ENCODE measurements at regions not wholly inside any gene's neighbourhood (a gene's known extent, or its start where the extent isn't known, plus 50 kb on each side); places are given as distances from the start of the nearest gene placed in this dataset.

GRCh38 chr6:8530785-8531435, 95.6 kb upstream of the SLC35B3 start:
- Histone ChIP-seq H3K4me1 (ENCODE audit: insufficient read depth, low read length) (no peaks in the 10 kb centered on the region), H3K36me3 (ENCODE audit: insufficient read depth, low read length) (no peaks in the 10 kb centered on the region), H3K9me3 (ENCODE audit: insufficient read depth, low read depth, low read length) (no peaks in the 10 kb centered on the region), H3K27me3 (ENCODE audit: insufficient read depth, low read length) (no peaks in the 10 kb centered on the region), H3K4me3 (ENCODE audit: insufficient read depth, low read depth, low read length) (no peak overlapping the region), H2AFZ (ENCODE audit: low read depth, low read length) (no peak overlapping the region), H3K27ac (ENCODE audit: low read depth, low read length) (no peak overlapping the region), H3K9ac (ENCODE audit: low read length) (no peak overlapping the region), H4K20me1 (ENCODE audit: insufficient read depth, low read length) (no peaks in the 10 kb centered on the region), H3K4me2 (ENCODE audit: low read length) (peak overlapping the region; percentile 31), H3K79me2 (ENCODE audit: insufficient read depth, low read length) (no peaks in the 10 kb centered on the region)
- no peaks in the 10 kb centered on the region for H3K4me1 Mint-ChIP-seq (ENCODE audit: low read depth, unreplicated experiment)
- no peaks in the 10 kb centered on the region for H3K9me3 Mint-ChIP-seq (ENCODE audit: unreplicated experiment)
- no peak for FAIRE-seq
- no peak overlapping the region for H3K27ac Mint-ChIP-seq (ENCODE audit: unreplicated experiment)
- DNase-seq (ENCODE audit: low read depth), result no peak
- no peaks in the 10 kb centered on the region for H3K36me3 Mint-ChIP-seq (ENCODE audit: low read depth, unreplicated experiment)
- no peak overlapping the region for H3K4me3 Mint-ChIP-seq (ENCODE audit: unreplicated experiment)
- no peaks in the 10 kb centered on the region for H3K27me3 Mint-ChIP-seq (ENCODE audit: low read depth, unreplicated experiment)
- TF ChIP-seq EZH2 (IDR thresholded peaks at IDR 0.05; ENCODE audit: insufficient read depth, low read length) (no peak), CTCF (IDR thresholded peaks at IDR 0.05; ENCODE audit: insufficient read depth, low read depth, low read length) (no peak)

DNA sequence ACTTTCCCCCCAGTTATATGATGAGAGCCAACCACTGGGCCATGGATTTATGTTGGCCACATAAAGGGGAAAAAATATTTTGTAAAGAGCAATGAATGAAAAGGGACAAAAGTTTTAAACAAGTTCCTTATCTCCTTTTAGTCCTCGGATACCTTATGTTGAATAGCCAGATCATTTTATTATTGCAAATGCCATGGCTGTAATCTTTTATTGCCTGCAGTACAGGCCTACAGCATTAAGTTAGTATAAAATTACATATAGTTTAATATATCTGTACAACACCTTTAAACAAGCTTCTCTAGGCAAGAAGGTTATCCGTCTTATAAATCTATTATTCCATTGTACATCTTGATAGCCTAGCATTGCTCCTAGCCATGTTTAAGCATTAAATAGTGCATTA, 93.9 kb upstream of the SLC35B3 start:
- no peak for FAIRE-seq
- Histone ChIP-seq H3K9ac (ENCODE audit: low read length) (no peak overlapping the region), H3K27ac (ENCODE audit: low read depth, low read length) (no peak overlapping the region), H3K4me3 (ENCODE audit: insufficient read depth, low read depth, low read length) (no peak overlapping the region), H3K4me1 (ENCODE audit: insufficient read depth, low read length) (no peaks in the 10 kb centered on the region), H3K4me2 (ENCODE audit: low read length) (no peak overlapping the region), H3K9me3 (ENCODE audit: insufficient read depth, low read depth, low read length) (no peaks in the 10 kb centered on the region), H3K79me2 (ENCODE audit: insufficient read depth, low read length) (no peaks in the 10 kb centered on the region), H3K27me3 (ENCODE audit: insufficient read depth, low read length) (no peaks in the 10 kb centered on the region), H4K20me1 (ENCODE audit: insufficient read depth, low read length) (no peaks in the 10 kb centered on the region), H2AFZ (ENCODE audit: low read depth, low read length) (no peak overlapping the region), H3K36me3 (ENCODE audit: insufficient read depth, low read length) (no peaks in the 10 kb centered on the region)
- DNase-seq (ENCODE audit: low read depth), result no peak
- Mint-ChIP-seq H3K4me1 (ENCODE audit: low read depth, unreplicated experiment) (peaks cover 5% of the 10 kb centered on the region), H3K9me3 (ENCODE audit: unreplicated experiment) (no peaks in the 10 kb centered on the region), H3K36me3 (ENCODE audit: low read depth, unreplicated experiment) (no peaks in the 10 kb centered on the region), H3K4me3 (ENCODE audit: unreplicated experiment) (no peak overlapping the region), H3K27ac (ENCODE audit: unreplicated experiment) (no peak overlapping the region), H3K27me3 (ENCODE audit: low read depth, unreplicated experiment) (no peaks in the 10 kb centered on the region)
- TF ChIP-seq EZH2 (IDR thresholded peaks at IDR 0.05; ENCODE audit: insufficient read depth, low read length), result no peak
- TF ChIP-seq CTCF (IDR thresholded peaks at IDR 0.05; ENCODE audit: insufficient read depth, low read depth, low read length), result no peak

DNA sequence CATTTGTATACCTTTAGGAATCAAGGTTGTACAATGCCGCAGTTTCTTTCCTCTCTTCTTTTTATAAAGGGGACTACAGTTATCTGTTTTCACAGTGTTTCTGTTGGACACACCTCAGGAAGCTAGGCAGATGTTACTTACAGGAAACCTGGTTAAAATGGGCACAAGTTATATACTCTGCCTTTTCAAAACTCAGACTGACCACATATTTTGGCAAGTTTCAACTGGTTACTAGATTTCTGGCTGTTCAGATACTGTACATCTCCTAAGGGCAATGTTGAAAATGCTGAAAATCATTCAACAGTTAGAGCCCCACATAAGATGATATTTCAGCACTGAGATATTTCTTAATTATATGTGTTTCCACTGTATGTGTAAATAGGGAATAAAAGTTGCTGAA, 92.5 kb upstream of the SLC35B3 start:
- Histone ChIP-seq H3K9ac (ENCODE audit: low read length) (no peak overlapping the region), H3K9me3 (ENCODE audit: insufficient read depth, low read depth, low read length) (no peaks in the 10 kb centered on the region), H3K4me1 (ENCODE audit: insufficient read depth, low read length) (no peaks in the 10 kb centered on the region), H3K4me3 (ENCODE audit: insufficient read depth, low read depth, low read length) (no peak overlapping the region), H3K27me3 (ENCODE audit: insufficient read depth, low read length) (no peaks in the 10 kb centered on the region), H4K20me1 (ENCODE audit: insufficient read depth, low read length) (no peaks in the 10 kb centered on the region), H3K36me3 (ENCODE audit: insufficient read depth, low read length) (no peaks in the 10 kb centered on the region), H2AFZ (ENCODE audit: low read depth, low read length) (no peak overlapping the region), H3K79me2 (ENCODE audit: insufficient read depth, low read length) (no peaks in the 10 kb centered on the region), H3K27ac (ENCODE audit: low read depth, low read length) (no peak overlapping the region), H3K4me2 (ENCODE audit: low read length) (no peak overlapping the region)
- no peak for TF ChIP-seq EZH2 (IDR thresholded peaks at IDR 0.05; ENCODE audit: insufficient read depth, low read length)
- no peak for TF ChIP-seq CTCF (IDR thresholded peaks at IDR 0.05; ENCODE audit: insufficient read depth, low read depth, low read length)
- no peak overlapping the region for H3K4me3 Mint-ChIP-seq (ENCODE audit: unreplicated experiment)
- no peaks in the 10 kb centered on the region for H3K9me3 Mint-ChIP-seq (ENCODE audit: unreplicated experiment)
- no peak overlapping the region for H3K27ac Mint-ChIP-seq (ENCODE audit: unreplicated experiment)
- no peaks in the 10 kb centered on the region for H3K36me3 Mint-ChIP-seq (ENCODE audit: low read depth, unreplicated experiment)
- no peak for FAIRE-seq
- H3K27me3 Mint-ChIP-seq (ENCODE audit: low read depth, unreplicated experiment), result no peaks in the 10 kb centered on the region
- no peak for DNase-seq (ENCODE audit: low read depth)
- H3K4me1 Mint-ChIP-seq (ENCODE audit: low read depth, unreplicated experiment), result peaks cover 7% of the 10 kb centered on the region
